Esophagus muscularis mucosa (tissue), 3 donors: ENCODE measurements at regions not wholly inside any gene's neighbourhood (a gene's known extent, or its start where the extent isn't known, plus 50 kb on each side); places are given as distances from the start of the nearest gene placed in this dataset.

Experiments used
- POLR2A ChIP-seq: fragments of 450-650 bp; IDR thresholded peaks from one replicate; pipeline ENCODE4 v1.6.1; 2017; ENCODE audit warnings: antibody characterized with exemption, moderate library complexity, mild to moderate bottlenecking, low read depth
- POLR2AphosphoS5 ChIP-seq, 2 donors: sonication (generic); formaldehyde crosslinking; IDR thresholded peaks; one replicate each; pipeline ENCODE4 v1.6.1; 2017; ENCODE audit warnings: antibody characterized with exemption in 2 of 2
- TF ChIP-seq, protein P1 (sequence below), 3 experiments: fragments of 200-600 bp in 2 of 3; fragments of 450-650 bp in 1 of 3; sonication (generic) in 2 of 3; IDR thresholded peaks; one replicate each; pipeline ENCODE4 v1.5.1; 2017 to 2019; ENCODE audit warnings: antibody characterized with exemption in 3 of 3, mild to moderate bottlenecking in 2 of 3, moderate library complexity in 1 of 3

DNA sequence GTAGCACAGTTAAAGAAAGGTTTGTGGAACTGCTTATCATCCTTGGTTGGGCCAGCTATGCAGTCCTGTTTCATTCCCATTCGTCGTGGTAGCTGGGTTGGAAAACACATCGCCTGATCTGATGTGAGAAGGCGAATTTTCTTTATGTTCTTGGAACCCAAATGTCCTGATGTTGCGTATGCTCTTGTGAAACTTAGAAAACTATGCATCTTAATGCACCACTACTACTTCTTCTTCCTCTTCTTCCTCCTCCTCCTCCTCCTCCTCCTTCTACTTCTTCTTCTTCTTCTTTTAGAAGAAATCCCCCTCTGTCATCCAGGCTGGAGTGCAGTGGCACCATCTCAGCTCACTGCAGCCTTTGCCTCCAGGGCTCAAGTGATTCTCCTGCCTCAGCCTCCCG lies 381.6 kb downstream of the UTRN start:
- TF ChIP-seq, protein P1, sequence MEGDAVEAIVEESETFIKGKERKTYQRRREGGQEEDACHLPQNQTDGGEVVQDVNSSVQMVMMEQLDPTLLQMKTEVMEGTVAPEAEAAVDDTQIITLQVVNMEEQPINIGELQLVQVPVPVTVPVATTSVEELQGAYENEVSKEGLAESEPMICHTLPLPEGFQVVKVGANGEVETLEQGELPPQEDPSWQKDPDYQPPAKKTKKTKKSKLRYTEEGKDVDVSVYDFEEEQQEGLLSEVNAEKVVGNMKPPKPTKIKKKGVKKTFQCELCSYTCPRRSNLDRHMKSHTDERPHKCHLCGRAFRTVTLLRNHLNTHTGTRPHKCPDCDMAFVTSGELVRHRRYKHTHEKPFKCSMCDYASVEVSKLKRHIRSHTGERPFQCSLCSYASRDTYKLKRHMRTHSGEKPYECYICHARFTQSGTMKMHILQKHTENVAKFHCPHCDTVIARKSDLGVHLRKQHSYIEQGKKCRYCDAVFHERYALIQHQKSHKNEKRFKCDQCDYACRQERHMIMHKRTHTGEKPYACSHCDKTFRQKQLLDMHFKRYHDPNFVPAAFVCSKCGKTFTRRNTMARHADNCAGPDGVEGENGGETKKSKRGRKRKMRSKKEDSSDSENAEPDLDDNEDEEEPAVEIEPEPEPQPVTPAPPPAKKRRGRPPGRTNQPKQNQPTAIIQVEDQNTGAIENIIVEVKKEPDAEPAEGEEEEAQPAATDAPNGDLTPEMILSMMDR (IDR thresholded peaks at IDR 0.05) = no peak
- TF ChIP-seq POLR2A (no peak), POLR2AphosphoS5 (IDR thresholded peaks at IDR 0.05) (no peak)
